Erythroblast (primary cell): ENCODE measurements at regions not wholly inside any gene's neighbourhood (a gene's known extent, or its start where the extent isn't known, plus 50 kb on each side); places are given as distances from the start of the nearest gene placed in this dataset.

ENCODE experiments used
- GATA1 ChIP-seq: IDR thresholded peaks from 2 replicates; pipeline ENCODE4 v1.6.1; 2011; ENCODE audit warnings: low read depth, mild to moderate bottlenecking, control low read depth, low read length, moderate library complexity
- POLR2A ChIP-seq: IDR thresholded peaks from 2 replicates; pipeline ENCODE4 v1.6.1; 2011; ENCODE audit warnings: mild to moderate bottlenecking, low read length

GRCh38 chr15:29921130-29921601 lies 98.9 kb upstream of the TJP1 start:
- no peak for TF ChIP-seq POLR2A
- no peak for TF ChIP-seq GATA1
